Ishikawa (cell line): ENCODE measurements at regions not wholly inside any gene's neighbourhood (a gene's known extent, or its start where the extent isn't known, plus 50 kb on each side); places are given as distances from the start of the nearest gene placed in this dataset.

Experiments
- CEBPB ChIP-seq: IDR thresholded peaks from 2 replicates; pipeline ENCODE4 v1.6.1; 2012
- EP300 ChIP-seq: IDR thresholded peaks from 2 replicates; pipeline ENCODE4 v1.6.1; 2012; ENCODE audit warnings: borderline replicate concordance
- MAX ChIP-seq: IDR thresholded peaks from 2 replicates; pipeline ENCODE4 v1.6.1; 2012
- NFIC ChIP-seq: IDR thresholded peaks from 2 replicates; pipeline ENCODE4 v1.6.1; 2012
- RAD21 ChIP-seq: IDR thresholded peaks from 2 replicates; pipeline ENCODE4 v1.6.1; 2012; ENCODE audit warnings: low read depth
- REST ChIP-seq: IDR thresholded peaks from 2 replicates; pipeline ENCODE4 v1.6.1; 2012; ENCODE audit warnings: low read depth, mild to moderate bottlenecking
- TAF1 ChIP-seq: IDR thresholded peaks from 2 replicates; pipeline ENCODE4 v1.6.1; 2012; ENCODE audit warnings: low read depth, mild to moderate bottlenecking
- TEAD4 ChIP-seq: IDR thresholded peaks from 2 replicates; pipeline ENCODE4 v1.6.1; 2012
- USF1 ChIP-seq: IDR thresholded peaks from 2 replicates; pipeline ENCODE4 v1.6.1; 2012
- YY1 ChIP-seq: IDR thresholded peaks from 2 replicates; pipeline ENCODE4 v1.6.1; 2012; ENCODE audit warnings: low read depth
- ZBTB7A ChIP-seq: IDR thresholded peaks from 2 replicates; pipeline ENCODE4 v1.6.1; 2012; ENCODE audit warnings: low read depth

- TF ChIP-seq ZBTB7A (no peak), MAX (no peak), EP300 (no peak), RAD21 (no peak), REST (no peak), USF1 (no peak), TEAD4 (no peak), TAF1 (no peak), CEBPB (no peak), YY1 (no peak), NFIC (no peak)
Observed at GRCh38 chr13:50690006-50690405, 153.5 kb downstream of the DLEU7 start.
